ENCODE measurements at regions not wholly inside any gene's neighbourhood (a gene's known extent, or its start where the extent isn't known, plus 50 kb on each side); places are given as distances from the start of the nearest gene placed in this dataset.
"Not testable (repeated sequence)": the region's sequence is repeated elsewhere in the genome, so short reads cannot be mapped to it uniquely, and the experiment has no call there.

DNA sequence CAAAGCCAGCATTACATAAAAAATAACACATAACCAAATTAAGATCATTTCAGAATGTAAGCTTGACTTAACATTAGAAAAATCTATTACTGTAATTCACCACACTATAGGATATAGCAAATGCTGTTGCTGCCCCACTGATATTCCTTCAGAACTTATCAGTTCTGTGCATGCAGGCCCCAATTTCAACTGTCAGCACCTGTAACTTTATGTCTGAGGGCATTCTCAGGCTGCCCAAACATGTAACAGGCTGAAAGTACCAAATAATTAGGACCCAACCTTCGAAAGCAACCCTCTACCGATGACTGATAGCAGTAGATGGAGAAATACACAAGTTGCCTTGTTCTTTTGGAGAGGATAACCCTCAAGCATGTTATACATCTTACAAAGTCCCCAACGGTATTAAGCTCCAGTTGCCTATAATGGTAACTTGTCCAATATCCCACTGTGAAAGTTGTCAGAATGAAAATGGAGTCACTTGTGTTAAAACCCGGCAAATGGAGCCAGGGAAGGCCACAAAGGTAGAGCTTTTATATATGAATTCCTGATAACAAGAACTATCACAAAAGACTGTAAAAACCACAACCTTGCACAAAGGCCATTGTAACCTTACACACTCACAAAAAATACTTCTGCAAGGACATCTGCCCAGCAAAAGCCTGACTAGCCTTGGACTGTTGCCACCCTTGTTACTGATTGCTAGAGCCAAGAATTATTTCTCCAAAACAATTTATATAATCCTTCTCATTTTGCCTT lies 66.9 kb upstream of the ZNF746 start:
- DNase-seq (ENCODE audit: low read depth) = no peak
- TF ChIP-seq, protein P1, sequence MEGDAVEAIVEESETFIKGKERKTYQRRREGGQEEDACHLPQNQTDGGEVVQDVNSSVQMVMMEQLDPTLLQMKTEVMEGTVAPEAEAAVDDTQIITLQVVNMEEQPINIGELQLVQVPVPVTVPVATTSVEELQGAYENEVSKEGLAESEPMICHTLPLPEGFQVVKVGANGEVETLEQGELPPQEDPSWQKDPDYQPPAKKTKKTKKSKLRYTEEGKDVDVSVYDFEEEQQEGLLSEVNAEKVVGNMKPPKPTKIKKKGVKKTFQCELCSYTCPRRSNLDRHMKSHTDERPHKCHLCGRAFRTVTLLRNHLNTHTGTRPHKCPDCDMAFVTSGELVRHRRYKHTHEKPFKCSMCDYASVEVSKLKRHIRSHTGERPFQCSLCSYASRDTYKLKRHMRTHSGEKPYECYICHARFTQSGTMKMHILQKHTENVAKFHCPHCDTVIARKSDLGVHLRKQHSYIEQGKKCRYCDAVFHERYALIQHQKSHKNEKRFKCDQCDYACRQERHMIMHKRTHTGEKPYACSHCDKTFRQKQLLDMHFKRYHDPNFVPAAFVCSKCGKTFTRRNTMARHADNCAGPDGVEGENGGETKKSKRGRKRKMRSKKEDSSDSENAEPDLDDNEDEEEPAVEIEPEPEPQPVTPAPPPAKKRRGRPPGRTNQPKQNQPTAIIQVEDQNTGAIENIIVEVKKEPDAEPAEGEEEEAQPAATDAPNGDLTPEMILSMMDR (IDR thresholded peaks at IDR 0.05; ENCODE audit: low read length, missing control alignments) = no peak

DNA sequence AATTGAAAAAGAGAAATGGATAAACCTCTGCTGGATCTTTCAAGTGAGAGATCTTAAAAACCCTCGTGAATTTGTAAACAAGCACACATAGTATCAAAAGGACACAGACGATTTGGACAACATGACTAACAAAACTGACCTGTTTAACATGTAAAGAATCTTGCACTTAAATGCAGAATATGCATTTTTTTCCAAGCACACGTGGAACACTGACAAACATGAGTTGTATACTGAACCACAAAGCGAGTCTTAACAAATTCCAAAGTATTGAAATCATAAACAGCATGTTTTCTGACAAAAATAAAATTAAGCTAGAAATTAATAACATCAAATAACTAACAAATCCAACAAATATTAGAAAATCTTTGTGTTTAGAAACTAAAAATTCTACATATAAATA lies 65.0 kb upstream of the ZNF746 start:
- DNase-seq (ENCODE audit: low read depth) = peak; percentile 13
- H3K4me3 ChIP-seq (replicated peaks; ENCODE audit: low read depth, low read length) = no peak overlapping the region
- TF ChIP-seq, protein P1 (IDR thresholded peaks at IDR 0.05; ENCODE audit: low read length, missing control alignments) = no peak

More for the DNA sequence above, 66.9 kb upstream of the ZNF746 start:
- no peak overlapping the region for H3K4me3 ChIP-seq (replicated peaks; ENCODE audit: low read depth, low read length)

DNA sequence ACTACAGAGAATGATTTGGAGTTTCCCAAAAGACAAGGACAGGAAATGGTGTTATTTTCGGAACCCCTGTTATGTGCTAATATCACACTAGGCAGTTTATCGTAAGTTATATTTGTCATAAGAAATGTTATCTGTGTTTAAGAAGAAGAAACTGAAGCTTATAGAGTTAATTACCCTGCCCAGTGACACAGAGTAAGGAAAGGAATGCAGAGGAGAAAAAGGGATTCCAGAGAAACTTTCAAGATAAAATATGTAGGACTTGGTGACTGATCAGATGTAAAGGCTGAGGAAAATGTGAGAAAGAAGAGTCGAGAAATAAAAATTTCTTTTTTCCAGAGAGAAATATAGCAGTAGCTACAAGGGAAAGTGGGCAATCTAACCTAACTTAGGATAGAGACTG lies 63.5 kb upstream of the ZNF746 start:
- TF ChIP-seq, protein P1 (IDR thresholded peaks at IDR 0.05; ENCODE audit: low read length, missing control alignments) = no peak
- H3K4me3 ChIP-seq (replicated peaks; ENCODE audit: low read depth, low read length) = no peak overlapping the region
- no peak for DNase-seq (ENCODE audit: low read depth)

DNA sequence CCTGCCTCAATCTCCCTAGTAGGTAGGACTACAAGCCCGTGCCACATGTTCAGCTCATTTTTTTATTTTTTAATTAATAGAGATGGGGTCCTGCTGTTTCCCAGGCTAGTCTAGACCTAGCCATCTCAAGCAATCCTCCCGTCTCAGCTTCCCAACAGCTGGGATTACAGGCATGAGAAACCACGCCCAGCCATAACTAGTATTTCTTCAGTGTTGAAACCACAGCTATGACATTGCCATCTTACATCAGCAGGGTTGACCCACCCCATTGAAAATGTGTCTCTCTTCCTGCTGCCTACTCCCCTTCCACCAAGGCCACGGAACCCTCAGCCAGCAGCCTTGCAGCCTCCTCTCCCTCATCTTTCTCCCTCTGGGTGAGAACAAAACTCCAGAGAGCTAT lies 62.1 kb upstream of the ZNF746 start:
- DNase-seq (ENCODE audit: low read depth) = peak; percentile 43
- H3K4me3 ChIP-seq (replicated peaks; ENCODE audit: low read depth, low read length) = no peak overlapping the region
- TF ChIP-seq, protein P1 (IDR thresholded peaks at IDR 0.05; ENCODE audit: low read length, missing control alignments) = no peak

DNA sequence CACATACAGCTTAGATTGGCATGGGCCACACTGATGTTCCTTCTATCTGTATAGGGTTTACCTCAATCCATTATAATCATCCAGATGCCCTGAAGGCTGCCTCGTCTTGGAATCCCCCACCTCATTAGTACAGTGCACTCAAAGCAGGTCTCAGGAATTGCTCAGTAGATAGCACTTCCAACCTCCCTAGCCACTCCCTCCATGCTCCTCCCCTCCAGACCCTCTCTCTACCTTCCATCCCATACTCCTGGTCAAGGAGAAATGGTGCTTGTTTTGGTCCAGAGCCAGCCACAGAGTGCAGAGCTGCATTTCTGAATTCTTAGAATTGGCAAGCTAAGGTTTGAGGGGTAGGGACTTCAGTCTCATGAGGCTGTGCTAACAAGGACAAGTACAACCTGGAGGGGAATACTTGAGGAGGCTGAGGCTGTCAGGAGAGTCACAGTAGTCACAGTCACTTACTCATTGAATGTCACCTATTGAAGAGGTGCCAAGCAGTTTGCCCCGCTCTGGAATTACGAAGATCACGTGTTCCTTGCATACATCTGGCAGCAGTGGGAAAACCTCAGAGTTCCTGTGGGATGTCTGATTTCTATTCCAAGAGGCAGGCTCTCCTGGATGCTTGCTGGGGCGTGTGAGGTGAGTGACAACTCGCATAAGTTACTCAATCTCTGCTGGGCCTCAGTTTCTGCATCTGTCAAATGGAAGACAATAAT lies 60.7 kb upstream of the ZNF746 start:
- TF ChIP-seq, protein P1 (IDR thresholded peaks at IDR 0.05; ENCODE audit: low read length, missing control alignments) = no peak
- no peak overlapping the region for H3K4me3 ChIP-seq (replicated peaks; ENCODE audit: low read depth, low read length)
- peak; percentile 21 for DNase-seq (ENCODE audit: low read depth)

DNA sequence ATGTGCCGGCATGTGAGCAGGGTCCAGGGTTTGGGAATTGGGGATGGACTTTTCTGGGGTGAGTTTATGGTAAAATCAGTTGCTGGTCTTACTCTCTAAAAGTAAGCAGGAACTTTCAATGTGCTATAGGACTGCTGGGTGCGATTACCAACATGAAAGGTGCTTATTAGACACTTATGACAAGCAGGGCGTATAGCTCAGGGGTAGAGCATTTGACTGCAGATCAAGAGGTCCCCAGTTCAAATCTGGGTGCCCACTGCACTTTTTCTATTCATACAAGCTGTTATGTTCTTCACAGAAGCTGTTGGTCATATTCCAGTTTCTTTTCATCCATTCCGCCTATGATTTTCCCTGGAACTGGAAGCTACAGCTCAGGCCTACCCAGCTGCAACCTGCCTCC lies 58.9 kb upstream of the ZNF746 start:
- H3K4me3 ChIP-seq (replicated peaks; ENCODE audit: low read depth, low read length); DNase-seq (ENCODE audit: low read depth): not testable (repeated sequence)

DNA sequence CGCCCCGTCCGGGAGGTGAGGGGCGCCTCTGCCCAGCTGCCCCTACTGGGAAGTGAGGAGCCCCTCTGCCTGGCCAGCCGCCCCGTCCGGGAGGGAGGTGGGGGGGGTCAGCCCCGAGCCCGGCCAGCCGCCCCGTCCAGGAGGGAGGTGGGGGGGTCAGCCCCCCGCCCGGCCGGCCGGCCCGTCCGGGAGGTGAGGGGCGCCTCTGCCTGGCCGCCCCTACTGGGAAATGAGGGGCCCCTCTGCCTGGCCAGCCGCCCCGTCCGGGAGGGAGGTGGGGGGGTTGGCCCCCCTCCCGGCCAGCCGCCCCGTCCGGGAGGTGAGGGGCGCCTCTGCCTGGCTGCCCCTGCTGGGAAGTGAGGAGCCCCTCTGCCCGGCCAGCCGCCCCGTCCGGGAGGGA lies 57.2 kb upstream of the ZNF746 start:
- not testable (repeated sequence) for H3K4me3 ChIP-seq (replicated peaks; ENCODE audit: low read depth, low read length); DNase-seq (ENCODE audit: low read depth)

DNA sequence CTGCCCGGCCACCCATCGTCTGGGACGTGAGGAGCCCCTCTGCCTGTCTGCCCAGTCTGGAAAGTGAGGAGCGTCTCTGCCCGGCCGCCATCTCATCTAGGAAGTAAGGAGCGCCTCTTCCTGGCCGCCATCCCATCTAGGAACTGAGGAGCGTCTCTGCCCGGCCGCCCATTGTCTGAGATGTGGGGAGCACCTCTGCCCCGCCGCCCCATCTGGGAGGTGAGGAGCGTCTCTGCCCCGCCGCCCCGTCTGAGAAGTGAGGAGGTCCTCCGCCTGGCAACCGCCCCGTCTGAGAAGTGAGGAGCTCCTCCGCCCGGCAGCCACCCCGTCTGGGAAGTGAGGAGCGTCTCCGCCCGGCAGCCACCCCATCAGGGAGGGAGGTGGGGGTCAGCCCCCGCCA lies 56.4 kb upstream of the ZNF746 start:
- not testable (repeated sequence) for H3K4me3 ChIP-seq (replicated peaks; ENCODE audit: low read depth, low read length); DNase-seq (ENCODE audit: low read depth)

Data from fibroblast of pulmonary artery (primary cell).